ENCODE measurements at regions not wholly inside any gene's neighbourhood (a gene's known extent, or its start where the extent isn't known, plus 50 kb on each side); places are given as distances from the start of the nearest gene placed in this dataset.
A peak's percentile ranks its signal among the peaks of the same experiment; 100 is the strongest.

DNA sequence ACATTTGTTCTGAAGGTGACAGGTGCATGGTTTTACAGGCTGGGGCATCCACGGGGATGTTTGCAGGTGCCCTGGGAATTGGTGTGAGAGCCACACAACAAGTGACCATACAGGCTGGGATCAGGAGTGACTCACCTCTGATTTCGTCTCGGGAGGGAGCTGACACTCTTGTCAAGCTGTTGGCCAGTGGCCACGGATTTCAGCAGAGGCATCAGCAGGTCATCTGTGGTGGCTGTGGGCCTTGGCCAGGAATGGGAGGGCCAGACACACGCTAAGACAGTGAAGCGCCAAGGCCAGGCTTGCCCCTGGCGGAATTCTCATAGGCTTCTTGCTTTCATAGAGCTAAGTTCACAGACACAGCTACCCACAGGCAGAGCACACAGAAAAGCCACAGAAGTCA is 108.6 kb downstream of the HSPH1 start:
- Histone ChIP-seq H3K4me3 (ENCODE audit: low read depth, low read length) (no peak overlapping the region), H3K27ac (no peak overlapping the region), H3K27me3 (replicated peaks) (no peaks in the 10 kb centered on the region), H3K36me3 (replicated peaks) (no peaks in the 10 kb centered on the region)
- DNase-seq: peak; percentile 21
- in situ Hi-C loops (cut with HindIII; ENCODE audit: low pct_ligation_motif_present, low sequenced_read_pairs): no loop called here
- TF ChIP-seq, protein P1, sequence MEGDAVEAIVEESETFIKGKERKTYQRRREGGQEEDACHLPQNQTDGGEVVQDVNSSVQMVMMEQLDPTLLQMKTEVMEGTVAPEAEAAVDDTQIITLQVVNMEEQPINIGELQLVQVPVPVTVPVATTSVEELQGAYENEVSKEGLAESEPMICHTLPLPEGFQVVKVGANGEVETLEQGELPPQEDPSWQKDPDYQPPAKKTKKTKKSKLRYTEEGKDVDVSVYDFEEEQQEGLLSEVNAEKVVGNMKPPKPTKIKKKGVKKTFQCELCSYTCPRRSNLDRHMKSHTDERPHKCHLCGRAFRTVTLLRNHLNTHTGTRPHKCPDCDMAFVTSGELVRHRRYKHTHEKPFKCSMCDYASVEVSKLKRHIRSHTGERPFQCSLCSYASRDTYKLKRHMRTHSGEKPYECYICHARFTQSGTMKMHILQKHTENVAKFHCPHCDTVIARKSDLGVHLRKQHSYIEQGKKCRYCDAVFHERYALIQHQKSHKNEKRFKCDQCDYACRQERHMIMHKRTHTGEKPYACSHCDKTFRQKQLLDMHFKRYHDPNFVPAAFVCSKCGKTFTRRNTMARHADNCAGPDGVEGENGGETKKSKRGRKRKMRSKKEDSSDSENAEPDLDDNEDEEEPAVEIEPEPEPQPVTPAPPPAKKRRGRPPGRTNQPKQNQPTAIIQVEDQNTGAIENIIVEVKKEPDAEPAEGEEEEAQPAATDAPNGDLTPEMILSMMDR (IDR thresholded peaks at IDR 0.05; ENCODE audit: low read depth, low read length, missing control alignments): no peak

- Histone ChIP-seq H3K36me3 (replicated peaks) (no peaks in the 10 kb centered on the region), H3K27me3 (replicated peaks) (no peaks in the 10 kb centered on the region), H3K27ac (no peak overlapping the region), H3K4me3 (ENCODE audit: low read depth, low read length) (no peak overlapping the region)
- in situ Hi-C loops (cut with HindIII; ENCODE audit: low pct_ligation_motif_present, low sequenced_read_pairs): no loop called here
- DNase-seq: no peak
- TF ChIP-seq, protein P1 (IDR thresholded peaks at IDR 0.05; ENCODE audit: low read depth, low read length, missing control alignments): no peak
These were observed 109.2 kb downstream of the HSPH1 start for GRCh38 chr13:31052478-31052877.

- no peaks in the 10 kb centered on the region for H3K27me3 ChIP-seq (replicated peaks)
- TF ChIP-seq, protein P1 (IDR thresholded peaks at IDR 0.05; ENCODE audit: low read depth, low read length, missing control alignments): peak; percentile 45
- no peaks in the 10 kb centered on the region for H3K36me3 ChIP-seq (replicated peaks)
- H3K27ac ChIP-seq: no peak overlapping the region
- no peak for DNase-seq
- in situ Hi-C loops (cut with HindIII; ENCODE audit: low pct_ligation_motif_present, low sequenced_read_pairs): no loop called here
- H3K4me3 ChIP-seq (ENCODE audit: low read depth, low read length): no peak overlapping the region
These were observed 109.7 kb downstream of the HSPH1 start for GRCh38 chr13:31051999-31052398.

DNA sequence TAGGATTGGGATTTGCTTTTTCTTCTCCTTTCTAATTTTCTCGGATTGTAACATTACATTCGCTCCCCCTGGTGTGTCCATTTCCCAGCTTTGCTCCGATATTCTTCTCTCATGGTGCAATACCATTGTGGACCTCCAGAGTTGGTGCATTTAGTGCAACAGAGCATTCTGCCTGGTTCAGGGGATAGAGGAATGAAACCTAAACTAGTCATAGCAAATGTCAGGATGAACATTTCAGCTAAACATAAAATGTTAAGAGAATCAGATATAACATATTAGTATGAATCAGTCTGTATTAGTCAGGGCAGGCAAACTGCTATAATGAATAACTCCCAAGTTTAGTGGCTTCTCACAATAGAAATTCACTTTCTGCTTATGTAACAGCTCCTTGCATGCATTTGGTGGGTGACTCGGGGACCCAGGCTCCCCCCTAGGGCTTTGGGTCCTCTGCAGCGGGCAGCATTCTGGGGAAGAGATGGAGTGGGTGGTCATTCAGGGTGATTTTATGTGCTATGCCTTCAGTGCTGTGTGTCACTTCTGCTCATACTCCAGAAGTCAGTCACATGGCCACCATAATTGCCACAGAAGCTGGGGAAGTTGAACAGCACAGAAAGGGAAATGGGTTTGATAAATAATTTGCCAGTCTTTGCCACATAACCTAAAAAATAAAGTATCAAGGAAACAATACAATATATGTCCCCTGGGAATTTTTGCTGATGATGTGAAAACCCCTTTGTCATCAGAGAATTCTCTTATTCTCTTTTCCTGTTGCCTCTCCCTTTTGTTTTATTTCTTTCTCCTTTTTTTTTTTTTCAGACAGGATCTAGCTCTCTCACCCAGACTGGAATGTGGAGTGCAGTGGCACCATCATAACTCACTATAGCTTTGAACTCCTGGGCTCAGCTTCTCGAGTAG is 111.0 kb downstream of the HSPH1 start:
- Histone ChIP-seq H3K27me3 (replicated peaks) (no peaks in the 10 kb centered on the region), H3K36me3 (replicated peaks) (no peaks in the 10 kb centered on the region), H3K27ac (no peak overlapping the region), H3K4me3 (ENCODE audit: low read depth, low read length) (no peak overlapping the region)
- TF ChIP-seq, protein P1 (IDR thresholded peaks at IDR 0.05; ENCODE audit: low read depth, low read length, missing control alignments): peak; percentile 59
- in situ Hi-C loops (cut with HindIII; ENCODE audit: low pct_ligation_motif_present, low sequenced_read_pairs): no loop called here
- no peak for DNase-seq

- in situ Hi-C loops (cut with HindIII; ENCODE audit: low pct_ligation_motif_present, low sequenced_read_pairs): no loop called here
- Histone ChIP-seq H3K27me3 (replicated peaks) (no peaks in the 10 kb centered on the region), H3K36me3 (replicated peaks) (no peaks in the 10 kb centered on the region), H3K4me3 (ENCODE audit: low read depth, low read length) (no peak overlapping the region), H3K27ac (no peak overlapping the region)
- TF ChIP-seq, protein P1 (IDR thresholded peaks at IDR 0.05; ENCODE audit: low read depth, low read length, missing control alignments): no peak
- DNase-seq: no peak
These were observed 111.9 kb downstream of the HSPH1 start for GRCh38 chr13:31049833-31050232.
